Stimulated activated CD8-positive, alpha-beta memory T cell treated with anti-CD3 and anti-CD28 coated beads, Interleukin-15, amount 100 ng/mL, for 24 hours (primary cell): ENCODE measurements at regions not wholly inside any gene's neighbourhood (a gene's known extent, or its start where the extent isn't known, plus 50 kb on each side); places are given as distances from the start of the nearest gene placed in this dataset.

Experiments
- DNase-seq: peaks from one replicate; pipeline ENCODE4 v3.0.0-alpha.2; 2020; ENCODE audit warnings: low read depth

GRCh38 chr1:36576551-36577110 lies 93.9 kb upstream of the CSF3R start:
- DNase-seq = no peak

GRCh38 chr1:36576118-36576517 lies 93.4 kb upstream of the CSF3R start:
- peak; percentile 37 for DNase-seq

DNA sequence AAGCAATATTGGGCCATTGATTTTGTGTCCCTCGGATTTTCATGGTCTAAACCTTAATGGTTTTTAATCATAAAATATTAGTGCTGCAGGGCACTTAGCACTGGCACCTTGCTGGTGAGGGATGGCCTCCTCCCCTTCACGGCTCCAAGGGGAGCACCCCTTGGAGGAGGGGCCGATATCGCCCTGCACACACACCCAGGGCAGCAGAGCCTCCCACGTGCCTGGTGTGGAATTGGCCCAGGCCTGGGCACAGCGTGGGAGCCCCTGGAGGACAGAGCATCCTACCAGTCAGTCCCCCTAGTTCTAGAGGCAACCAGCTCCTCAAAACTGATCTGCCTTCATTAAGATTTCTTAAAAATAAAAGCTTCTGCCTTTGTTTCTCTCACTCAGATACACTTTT lies 90.7 kb upstream of the CSF3R start:
- no peak for DNase-seq

DNA sequence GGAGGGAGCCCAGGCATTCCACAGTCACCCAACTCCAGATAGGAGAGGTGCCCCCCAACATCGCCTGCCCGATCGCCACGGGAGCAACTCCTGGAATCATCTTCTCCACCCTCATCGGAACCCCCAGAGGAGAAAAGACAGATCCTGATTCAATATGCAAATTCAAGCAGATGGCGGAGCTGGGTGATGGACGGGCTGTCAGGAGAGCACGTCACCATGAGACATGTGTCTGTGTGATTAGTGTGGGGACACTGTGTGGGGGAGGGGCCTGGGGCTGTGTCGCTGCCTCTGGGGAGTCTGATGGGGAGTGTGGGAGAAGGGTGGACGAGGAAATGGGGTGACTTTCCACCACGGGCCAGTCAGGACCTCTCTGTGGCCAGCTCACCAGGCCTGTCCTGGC lies 90.2 kb upstream of the CSF3R start:
- no peak for DNase-seq

DNA sequence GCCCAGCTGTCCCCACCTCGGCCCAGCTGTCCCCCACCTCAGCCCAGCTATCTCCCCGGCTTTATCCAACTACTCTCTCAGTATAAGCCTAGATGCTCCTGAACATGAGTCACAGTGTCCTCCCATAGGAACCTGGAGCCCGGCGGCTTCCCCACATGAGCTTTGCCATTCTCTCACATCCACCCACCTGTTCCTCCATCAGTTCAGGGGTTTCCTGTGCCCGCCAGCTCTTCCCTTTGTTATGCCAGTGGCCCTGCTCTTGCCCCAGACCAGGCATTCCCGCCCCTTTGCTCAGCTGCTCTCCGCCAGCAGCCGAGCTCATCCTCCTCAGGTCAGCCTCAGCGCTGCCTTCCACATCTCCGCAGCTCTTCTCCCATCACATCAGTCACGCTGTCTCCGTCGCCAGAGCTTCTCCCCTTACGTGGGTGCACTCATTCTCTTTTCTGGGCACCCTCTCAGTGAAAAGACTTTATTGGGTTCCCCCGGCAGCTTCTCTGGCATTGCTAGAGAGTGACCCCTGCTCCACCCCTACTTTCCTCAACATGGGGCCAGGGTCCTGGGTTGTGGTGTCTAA lies 89.5 kb upstream of the CSF3R start:
- no peak for DNase-seq

GRCh38 chr1:36571106-36571505 lies 88.4 kb upstream of the CSF3R start:
- no peak for DNase-seq

DNA sequence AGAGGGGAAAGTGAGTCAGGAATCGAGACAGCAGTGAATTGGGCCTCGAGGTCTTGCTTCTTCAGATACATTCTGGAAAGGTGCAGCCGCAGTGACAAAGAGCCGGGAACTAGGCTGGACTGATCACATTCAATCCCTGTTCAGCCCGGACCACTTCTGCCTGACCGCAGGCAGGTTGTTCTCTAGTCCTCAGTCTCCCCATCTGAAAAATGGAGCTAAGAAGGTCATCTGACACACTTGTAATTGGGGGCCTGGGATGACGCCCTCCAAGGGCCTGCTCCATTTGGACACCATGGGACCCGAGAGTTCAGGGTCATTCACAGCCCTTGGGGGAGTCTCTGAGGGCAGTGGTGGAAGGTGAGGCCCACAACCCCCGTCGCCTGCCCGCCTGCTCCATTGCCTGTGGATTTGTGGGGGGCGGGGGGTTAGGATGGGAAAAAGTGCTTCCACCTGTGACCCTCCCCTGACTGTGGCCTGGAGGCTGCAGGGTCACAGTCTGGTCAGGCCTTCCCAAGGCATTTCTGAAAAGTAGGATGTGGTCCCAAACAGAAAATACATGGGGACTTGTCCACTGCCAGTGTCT lies 87.9 kb upstream of the CSF3R start:
- no peak for DNase-seq

GRCh38 chr1:36570006-36570405 lies 87.3 kb upstream of the CSF3R start:
- no peak for DNase-seq

- DNase-seq = no peak
These were observed 85.1 kb upstream of the CSF3R start for GRCh38 chr1:36567601-36568341.

DNA sequence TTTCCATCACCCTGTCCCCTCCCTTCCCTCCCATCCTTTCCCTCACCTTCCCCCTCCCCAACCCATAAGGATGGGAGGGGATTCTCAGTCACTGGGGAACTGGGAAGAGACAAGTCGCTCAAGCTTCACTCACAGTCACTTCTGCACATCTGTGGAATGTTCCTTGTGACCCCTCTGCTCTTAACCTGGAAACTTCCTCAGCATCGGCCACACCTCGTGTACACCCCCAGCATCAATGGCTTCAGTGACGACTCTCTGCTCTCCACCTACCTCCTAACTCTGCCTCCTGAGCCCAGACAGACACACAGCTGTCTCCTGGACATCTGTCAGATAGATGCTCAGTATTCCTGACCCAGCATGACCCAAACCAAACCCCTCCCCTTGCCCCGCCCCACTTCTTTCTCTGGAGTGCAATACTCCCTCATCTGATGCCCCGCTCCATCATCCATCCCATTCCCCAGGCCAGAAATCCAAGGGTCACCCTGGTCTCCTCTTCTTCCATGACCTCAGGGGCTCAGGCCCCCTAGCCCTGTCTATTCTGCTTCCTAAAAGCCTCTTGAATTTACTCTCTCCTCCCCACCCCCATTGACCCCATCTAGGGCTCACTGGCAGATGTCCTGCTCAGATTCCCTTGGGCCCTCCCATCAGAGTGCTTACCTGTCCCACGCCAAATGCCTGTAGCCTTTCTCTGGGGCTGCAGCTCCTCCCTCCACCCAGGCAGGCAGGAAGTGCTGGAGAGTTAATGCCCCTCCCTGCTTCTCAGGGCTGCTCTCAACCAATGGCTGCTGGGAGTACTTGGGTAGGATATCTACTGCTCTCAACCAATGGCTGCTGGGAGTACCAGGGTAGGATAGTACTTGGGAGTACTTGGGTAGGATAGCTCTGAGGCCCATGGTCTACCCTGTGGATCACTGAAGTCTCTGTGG lies 83.1 kb upstream of the CSF3R start:
- no peak for DNase-seq

- DNase-seq = no peak
These were observed 79.5 kb upstream of the CSF3R start for GRCh38 chr1:36562181-36562685.

DNA sequence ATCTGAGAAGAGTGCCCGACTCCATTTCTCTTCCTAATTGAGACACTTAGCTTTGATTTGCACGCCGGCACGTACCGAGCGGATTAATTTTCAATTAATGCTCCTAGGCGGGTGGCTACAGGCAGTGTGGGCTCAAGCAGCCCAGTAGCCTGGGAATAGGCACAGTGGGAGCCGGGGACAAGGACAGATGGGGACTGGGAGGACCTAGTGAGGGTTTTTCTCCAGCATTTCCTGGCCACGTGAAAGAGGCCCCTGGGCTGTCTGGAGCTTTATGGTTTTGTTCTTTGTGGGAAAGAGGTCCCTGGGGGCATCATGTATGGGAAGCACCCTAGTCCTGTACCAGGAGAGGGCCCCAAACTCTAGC lies 78.6 kb upstream of the CSF3R start:
- no peak for DNase-seq

GRCh38 chr1:36560621-36561360 lies 78.1 kb upstream of the CSF3R start:
- DNase-seq = no peak

- DNase-seq = no peak
These were observed 77.5 kb upstream of the CSF3R start for GRCh38 chr1:36560177-36560576.

DNA sequence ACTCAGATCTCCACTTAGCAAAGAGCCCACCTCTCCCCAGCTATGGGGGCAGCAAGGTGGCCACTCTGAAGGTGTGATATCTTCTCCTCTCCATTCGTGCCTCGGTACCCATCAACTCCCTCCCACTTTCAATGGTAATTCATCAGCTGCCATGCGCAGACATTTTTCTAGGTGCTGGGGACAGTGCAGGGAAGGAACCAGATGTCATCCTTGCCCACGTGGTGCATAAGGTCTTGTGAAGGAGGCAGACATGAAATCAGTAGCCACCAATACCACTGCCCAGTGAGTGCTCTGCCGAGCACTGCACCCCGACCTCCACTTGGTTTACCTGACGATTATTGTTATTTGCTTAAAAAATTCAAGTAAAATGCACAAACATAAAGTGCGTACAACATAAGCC lies 76.3 kb upstream of the CSF3R start:
- DNase-seq = no peak

DNA sequence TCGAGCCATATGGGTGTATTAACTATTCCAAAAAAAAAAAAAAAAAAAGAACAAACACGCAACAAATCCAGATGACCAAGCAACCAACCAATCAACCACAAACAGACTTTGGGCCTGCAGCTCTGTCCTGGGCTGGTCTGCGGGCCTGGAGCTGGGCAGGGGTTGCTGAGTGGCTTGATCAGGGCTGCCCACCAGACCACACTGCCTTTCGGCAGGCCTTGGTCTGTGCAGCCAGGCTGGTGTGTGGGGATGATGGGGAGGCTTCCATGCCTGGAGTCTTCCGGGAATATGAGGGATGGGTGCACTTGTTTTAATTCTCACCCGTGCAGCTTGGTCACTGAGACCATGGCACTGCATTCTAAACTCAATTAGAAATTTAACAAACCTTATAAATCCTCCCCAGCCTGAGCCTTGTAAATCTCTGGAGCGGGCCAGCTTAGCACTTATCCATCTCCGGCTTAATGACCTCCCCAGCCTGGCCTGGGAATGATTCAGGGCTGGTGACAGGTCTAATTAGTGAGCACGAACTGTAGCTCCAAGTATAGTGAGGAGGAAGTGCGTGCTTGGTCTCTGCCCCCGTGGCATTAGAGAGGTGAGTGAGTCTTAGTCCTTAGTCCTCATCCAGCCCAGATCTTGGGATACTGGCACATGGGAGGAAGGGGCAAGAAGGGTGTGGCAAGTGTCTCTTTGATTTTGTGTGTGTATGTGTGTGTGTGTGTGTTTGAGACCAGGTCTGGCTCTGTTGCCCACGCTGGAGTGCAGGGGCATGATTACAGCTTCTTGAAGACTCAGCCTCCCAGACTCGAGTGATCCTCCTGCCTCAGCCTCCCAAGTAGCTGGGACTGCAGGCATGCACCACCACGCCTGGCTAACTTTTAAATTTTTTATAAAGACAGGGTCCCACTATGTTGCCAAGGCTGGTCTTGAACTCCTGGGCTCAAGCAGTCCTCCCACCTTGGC lies 74.6 kb upstream of the CSF3R start:
- no peak for DNase-seq

GRCh38 chr1:36555041-36555440 lies 72.3 kb upstream of the CSF3R start:
- DNase-seq = no peak

DNA sequence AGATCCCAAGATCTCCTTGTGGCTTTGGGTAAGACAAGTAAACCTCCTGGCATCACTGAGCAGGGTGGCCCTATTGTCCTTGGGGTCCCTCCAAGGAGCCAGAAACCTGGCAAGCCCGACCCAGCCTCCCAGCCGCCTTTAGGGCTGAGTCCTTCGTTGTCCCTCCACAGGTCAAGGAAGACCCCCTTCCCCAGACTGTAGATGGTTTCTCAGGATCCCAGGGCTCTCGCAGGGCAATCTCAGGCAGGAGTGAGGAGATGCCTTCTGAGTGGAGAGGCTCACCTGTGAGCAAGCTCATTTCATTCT lies 71.6 kb upstream of the CSF3R start:
- no peak for DNase-seq

DNA sequence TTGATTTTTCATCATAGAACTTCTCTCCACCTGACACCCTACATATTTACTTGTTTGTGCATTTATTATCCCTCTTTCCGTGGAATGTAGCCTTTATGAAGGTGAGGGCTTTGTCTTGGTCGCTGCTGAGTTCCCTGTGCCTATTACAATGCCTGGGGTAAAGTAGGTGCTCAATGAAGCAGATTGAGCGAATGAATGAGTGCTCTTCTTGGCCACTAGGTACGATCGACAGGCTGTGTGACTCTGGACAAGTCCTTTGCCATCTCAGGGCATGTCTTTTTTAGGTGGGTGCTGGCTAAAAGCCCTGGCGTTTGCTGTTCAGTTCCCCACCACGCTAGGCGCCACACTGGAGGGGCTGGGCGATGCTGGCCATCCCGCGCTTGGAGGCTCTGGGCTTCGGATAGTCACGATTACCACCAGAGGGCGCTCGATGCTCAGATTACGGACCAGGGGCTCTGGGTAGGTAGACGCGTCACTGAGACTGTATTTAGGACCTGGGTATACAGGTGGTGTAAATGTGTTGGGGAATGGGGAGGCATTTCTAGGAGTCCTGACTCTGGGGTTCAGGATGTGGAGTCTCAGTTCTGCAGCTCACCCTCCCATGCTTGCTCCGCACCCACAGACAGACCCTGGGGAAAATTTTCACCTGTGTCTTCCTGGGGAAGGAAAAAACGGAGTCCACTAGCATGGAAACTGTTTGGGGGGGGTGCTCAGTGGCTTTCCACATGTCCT lies 71.0 kb upstream of the CSF3R start:
- DNase-seq = peak; percentile 26
